Prostate gland (tissue), 2 donors: ENCODE measurements at regions not wholly inside any gene's neighbourhood (a gene's known extent, or its start where the extent isn't known, plus 50 kb on each side); places are given as distances from the start of the nearest gene placed in this dataset.

ENCODE experiments used
- POLR2A ChIP-seq: fragments of 450-650 bp; IDR thresholded peaks from one replicate; pipeline ENCODE4 v1.6.1; 2016; ENCODE audit warnings: antibody characterized with exemption, mild to moderate bottlenecking
- TF ChIP-seq, protein P1 (sequence below), 4 experiments: fragments of 200-600 bp in 2 of 4; fragments of 450-650 bp in 2 of 4; sonication (generic) in 2 of 4; IDR thresholded peaks; 1 replicate in 3 of 4; 2 replicates in 1 of 4; pipeline ENCODE4 v1.5.1; 2016 to 2019; ENCODE audit warnings: antibody characterized with exemption in 4 of 4, mild to moderate bottlenecking in 2 of 4, moderate library complexity in 2 of 4

DNA sequence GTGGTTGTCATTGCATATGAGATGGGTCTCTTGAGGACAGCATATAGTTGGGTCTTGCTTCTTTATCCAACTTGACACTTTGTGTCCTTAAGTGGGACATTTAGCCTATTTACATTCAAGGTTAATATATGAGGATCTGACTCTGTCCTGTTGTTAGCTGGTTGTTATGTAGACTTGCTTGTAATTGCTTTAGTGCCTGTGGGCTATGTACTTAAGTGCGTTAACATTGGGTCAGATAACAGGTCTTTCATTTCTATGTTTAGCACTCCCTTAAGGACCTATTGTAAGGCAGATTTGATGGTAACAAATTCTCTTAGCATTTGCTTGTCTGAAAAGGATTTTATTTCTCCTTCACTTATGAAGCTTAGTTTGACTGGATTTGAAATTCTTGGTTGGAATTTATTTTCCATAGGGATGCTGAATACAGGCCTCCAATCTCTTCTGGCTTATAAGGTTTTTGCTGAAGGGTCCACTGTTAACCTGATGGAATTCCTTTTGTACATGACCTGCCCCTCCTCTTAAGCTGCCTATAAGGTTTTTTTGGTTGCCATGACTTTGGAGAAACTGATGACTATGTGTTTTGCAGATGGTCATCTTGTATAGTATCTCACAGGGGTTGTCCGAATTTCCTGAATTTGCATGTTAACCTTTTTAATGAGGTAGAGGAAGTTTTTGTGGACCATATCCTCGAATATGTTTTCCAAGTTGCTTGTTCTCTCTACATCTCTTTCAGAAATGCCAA lies 162.0 kb downstream of the NKX6-1 start:
- TF ChIP-seq, protein P1, sequence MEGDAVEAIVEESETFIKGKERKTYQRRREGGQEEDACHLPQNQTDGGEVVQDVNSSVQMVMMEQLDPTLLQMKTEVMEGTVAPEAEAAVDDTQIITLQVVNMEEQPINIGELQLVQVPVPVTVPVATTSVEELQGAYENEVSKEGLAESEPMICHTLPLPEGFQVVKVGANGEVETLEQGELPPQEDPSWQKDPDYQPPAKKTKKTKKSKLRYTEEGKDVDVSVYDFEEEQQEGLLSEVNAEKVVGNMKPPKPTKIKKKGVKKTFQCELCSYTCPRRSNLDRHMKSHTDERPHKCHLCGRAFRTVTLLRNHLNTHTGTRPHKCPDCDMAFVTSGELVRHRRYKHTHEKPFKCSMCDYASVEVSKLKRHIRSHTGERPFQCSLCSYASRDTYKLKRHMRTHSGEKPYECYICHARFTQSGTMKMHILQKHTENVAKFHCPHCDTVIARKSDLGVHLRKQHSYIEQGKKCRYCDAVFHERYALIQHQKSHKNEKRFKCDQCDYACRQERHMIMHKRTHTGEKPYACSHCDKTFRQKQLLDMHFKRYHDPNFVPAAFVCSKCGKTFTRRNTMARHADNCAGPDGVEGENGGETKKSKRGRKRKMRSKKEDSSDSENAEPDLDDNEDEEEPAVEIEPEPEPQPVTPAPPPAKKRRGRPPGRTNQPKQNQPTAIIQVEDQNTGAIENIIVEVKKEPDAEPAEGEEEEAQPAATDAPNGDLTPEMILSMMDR (IDR thresholded peaks at IDR 0.05): no peak
- TF ChIP-seq POLR2A: no peak
